Transverse colon (tissue), 4 donors: ENCODE measurements at regions not wholly inside any gene's neighbourhood (a gene's known extent, or its start where the extent isn't known, plus 50 kb on each side); places are given as distances from the start of the nearest gene placed in this dataset.

Source experiments
- CTCF ChIP-seq, 5 experiments: fragments of 200-600 bp in 3 of 5; fragments of 450-650 bp in 2 of 5; sonication (generic) in 3 of 5; IDR thresholded peaks; 1 replicate in 2 of 5; 2 replicates in 3 of 5; pipeline ENCODE4 v1.5.1; 2016 to 2017; ENCODE audit warnings: antibody characterized with exemption in 5 of 5, inconsistent platforms in 3 of 5, mild to moderate bottlenecking in 2 of 5, moderate library complexity in 1 of 5
- EP300 ChIP-seq: sonication (generic); formaldehyde crosslinking; IDR thresholded peaks from one replicate; pipeline ENCODE4 v1.6.1; 2017; ENCODE audit warnings: antibody characterized with exemption, low read depth
- POLR2A ChIP-seq: fragments of 450-650 bp; IDR thresholded peaks from one replicate; pipeline ENCODE4 v1.6.1; 2016; ENCODE audit warnings: antibody characterized with exemption, mild to moderate bottlenecking, moderate library complexity
- POLR2AphosphoS5 ChIP-seq, 3 donors: sonication (generic); formaldehyde crosslinking; IDR thresholded peaks; one replicate each; pipeline ENCODE4 v1.6.1; 2016; ENCODE audit warnings: antibody characterized with exemption in 3 of 3

- TF ChIP-seq EP300, result no peak
- TF ChIP-seq POLR2AphosphoS5 (IDR thresholded peaks at IDR 0.05), result no peak
- no peak for TF ChIP-seq POLR2A
- TF ChIP-seq CTCF (IDR thresholded peaks at IDR 0.05), result no peak
These were observed 107.9 kb upstream of the CDH20 start for GRCh38 chr18:61225336-61225735.
